Suppressor macrophage (primary cell): ENCODE measurements at regions not wholly inside any gene's neighbourhood (a gene's known extent, or its start where the extent isn't known, plus 50 kb on each side); places are given as distances from the start of the nearest gene placed in this dataset.

Source experiments
- DNase-seq, 4 experiments: peaks; one replicate each; pipeline ENCODE4 v3.0.0-alpha.2; 2020 to 2022

- DNase-seq = no peak
Observed at GRCh38 chr1:82538876-82539275, 738.1 kb downstream of the ADGRL2 start.

GRCh38 chr1:82534996-82535395 is 734.3 kb downstream of the ADGRL2 start:
- DNase-seq = no peak

- DNase-seq = no peak
Observed at GRCh38 chr1:82525378-82525777, 724.6 kb downstream of the ADGRL2 start.

GRCh38 chr1:82520611-82521010 is 719.9 kb downstream of the ADGRL2 start:
- no peak for DNase-seq

- DNase-seq = no peak
Observed at GRCh38 chr1:82517586-82517985, 716.9 kb downstream of the ADGRL2 start.

- DNase-seq = peak in 3 of 4 experiments; percentile 4 to 10 (median 9)
Observed at GRCh38 chr1:82515650-82516049, 714.9 kb downstream of the ADGRL2 start.

- no peak for DNase-seq
Observed at GRCh38 chr1:82511441-82511840, 710.7 kb downstream of the ADGRL2 start.

GRCh38 chr1:82510431-82510830 is 709.7 kb downstream of the ADGRL2 start:
- no peak for DNase-seq

GRCh38 chr1:82507011-82507410 is 706.3 kb downstream of the ADGRL2 start:
- DNase-seq = no peak

GRCh38 chr1:82503822-82504221 is 703.1 kb downstream of the ADGRL2 start:
- DNase-seq = no peak

GRCh38 chr1:82499022-82499421 is 698.3 kb downstream of the ADGRL2 start:
- no peak for DNase-seq

GRCh38 chr1:82494117-82494516 is 693.4 kb downstream of the ADGRL2 start:
- DNase-seq = no peak

GRCh38 chr1:82492159-82492558 is 691.4 kb downstream of the ADGRL2 start:
- DNase-seq = peak in 1 of 4 experiments; percentile 2

GRCh38 chr1:82491301-82492048 is 690.7 kb downstream of the ADGRL2 start:
- no peak for DNase-seq

GRCh38 chr1:82487778-82488177 is 687.0 kb downstream of the ADGRL2 start:
- DNase-seq = no peak

GRCh38 chr1:82486969-82487368 is 686.2 kb downstream of the ADGRL2 start:
- DNase-seq = no peak

- no peak for DNase-seq
Observed at GRCh38 chr1:82486468-82486867, 685.7 kb downstream of the ADGRL2 start.

- DNase-seq = peak in 1 of 4 experiments; percentile 30
Observed at GRCh38 chr1:82485591-82486369, 685.0 kb downstream of the ADGRL2 start.

GRCh38 chr1:82483146-82483545 is 682.4 kb downstream of the ADGRL2 start:
- DNase-seq = no peak

- DNase-seq = no peak
Observed at GRCh38 chr1:82478916-82479315, 678.2 kb downstream of the ADGRL2 start.

- DNase-seq = no peak
Observed at GRCh38 chr1:82472489-82473131, 671.9 kb downstream of the ADGRL2 start.

GRCh38 chr1:82466891-82467290 is 666.2 kb downstream of the ADGRL2 start:
- peak in 3 of 4 experiments; percentile 4 to 37 (median 32) for DNase-seq

GRCh38 chr1:82466416-82466815 is 665.7 kb downstream of the ADGRL2 start:
- DNase-seq = no peak
